HAP-1 (cell line): ENCODE measurements at regions not wholly inside any gene's neighbourhood (a gene's known extent, or its start where the extent isn't known, plus 50 kb on each side); places are given as distances from the start of the nearest gene placed in this dataset.
"Not testable (repeated sequence)": the region's sequence is repeated elsewhere in the genome, so short reads cannot be mapped to it uniquely, and the experiment has no call there.

Source experiments
- DNase-seq, 2 experiments: peaks; one replicate each; pipeline ENCODE4 v3.0.0-alpha.2; 2016 to 2020; ENCODE audit warnings: low spot score in 2 of 2
- H3K27me3 ChIP-seq: fragments of 250-450 bp; sonication (Bioruptor Pico); 2 replicates; pipeline ENCODE4 v1.5.1; 2020; ENCODE audit warnings: low read depth, mild to moderate bottlenecking, moderate library complexity
- H3K36me3 ChIP-seq: fragments of 250-450 bp; sonication (Bioruptor Pico); replicated peaks from 2 replicates; pipeline ENCODE4 v1.5.1; 2020; ENCODE audit warnings: mild to moderate bottlenecking
- H3K4me1 ChIP-seq: fragments of 250-450 bp; sonication (Bioruptor Pico); 2 replicates; pipeline ENCODE4 v1.5.1; 2020; ENCODE audit warnings: mild to moderate bottlenecking
- H3K4me3 ChIP-seq: fragments of 250-450 bp; sonication (Bioruptor Pico); 2 replicates; pipeline ENCODE4 v1.5.1; 2020; ENCODE audit warnings: mild to moderate bottlenecking, moderate library complexity
- H3K9me3 ChIP-seq: fragments of 250-450 bp; sonication (Bioruptor Pico); 2 replicates; pipeline ENCODE4 v1.5.1; 2020; ENCODE audit warnings: mild to moderate bottlenecking, moderate library complexity
- in situ Hi-C: fragments of 300-500 bp; cut with MboI; formaldehyde crosslinking; loops from 3 replicates; pipeline ENCODE4 v1.14.3; 2020; ENCODE audit warnings: low sequenced_read_pairs, inconsistent platforms, mixed read lengths

GRCh38 chr12:131363393-131363792, 347.5 kb upstream of the SFSWAP start:
- Histone ChIP-seq H3K36me3 (no peaks in the 10 kb centered on the region), H3K9me3 (no peaks in the 10 kb centered on the region), H3K4me3 (no peak overlapping the region), H3K27me3 (no peaks in the 10 kb centered on the region; the same call in 1 of the 2 replicates), H3K4me1 (no peaks in the 10 kb centered on the region)
- in situ Hi-C loops = no loop called here
- no peak for DNase-seq

DNA sequence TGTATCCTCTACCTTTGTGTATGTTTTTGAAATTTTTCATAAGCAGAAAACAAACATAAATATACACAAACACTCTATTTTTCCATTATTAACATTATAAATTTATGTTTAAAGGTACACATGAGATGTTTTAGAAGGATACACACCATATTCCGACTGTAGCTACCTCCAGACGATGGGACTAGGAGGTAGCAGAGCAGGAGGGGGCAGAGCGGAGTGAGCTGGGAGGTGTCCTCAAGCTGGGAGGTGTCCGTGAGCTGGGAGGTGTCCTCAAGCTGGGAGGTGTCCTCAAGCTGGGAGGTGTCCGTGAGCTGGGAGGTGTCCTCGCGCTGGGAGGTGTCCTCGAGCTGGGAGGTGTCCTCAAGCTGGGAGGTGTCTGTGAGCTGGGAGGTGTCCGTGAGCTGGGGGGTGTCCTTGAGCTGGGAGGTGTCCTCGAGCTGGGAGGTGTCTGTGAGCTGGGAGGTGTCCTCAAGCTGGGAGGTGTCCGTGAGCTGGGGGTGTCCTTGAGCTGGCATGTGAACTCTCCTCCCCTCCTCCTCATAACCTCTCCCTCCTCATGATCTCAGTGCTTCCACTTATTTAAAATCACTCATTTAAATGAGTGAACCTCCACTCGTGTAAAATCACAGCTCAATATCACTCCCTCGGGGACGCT, 346.9 kb upstream of the SFSWAP start:
- Histone ChIP-seq H3K9me3 (no peaks in the 10 kb centered on the region), H3K36me3 (no peaks in the 10 kb centered on the region), H3K27me3 (no peaks in the 10 kb centered on the region; the same call in 1 of the 2 replicates), H3K4me1 (no peaks in the 10 kb centered on the region), H3K4me3 (no peak overlapping the region)
- in situ Hi-C loops = no loop called here
- DNase-seq = no peak

DNA sequence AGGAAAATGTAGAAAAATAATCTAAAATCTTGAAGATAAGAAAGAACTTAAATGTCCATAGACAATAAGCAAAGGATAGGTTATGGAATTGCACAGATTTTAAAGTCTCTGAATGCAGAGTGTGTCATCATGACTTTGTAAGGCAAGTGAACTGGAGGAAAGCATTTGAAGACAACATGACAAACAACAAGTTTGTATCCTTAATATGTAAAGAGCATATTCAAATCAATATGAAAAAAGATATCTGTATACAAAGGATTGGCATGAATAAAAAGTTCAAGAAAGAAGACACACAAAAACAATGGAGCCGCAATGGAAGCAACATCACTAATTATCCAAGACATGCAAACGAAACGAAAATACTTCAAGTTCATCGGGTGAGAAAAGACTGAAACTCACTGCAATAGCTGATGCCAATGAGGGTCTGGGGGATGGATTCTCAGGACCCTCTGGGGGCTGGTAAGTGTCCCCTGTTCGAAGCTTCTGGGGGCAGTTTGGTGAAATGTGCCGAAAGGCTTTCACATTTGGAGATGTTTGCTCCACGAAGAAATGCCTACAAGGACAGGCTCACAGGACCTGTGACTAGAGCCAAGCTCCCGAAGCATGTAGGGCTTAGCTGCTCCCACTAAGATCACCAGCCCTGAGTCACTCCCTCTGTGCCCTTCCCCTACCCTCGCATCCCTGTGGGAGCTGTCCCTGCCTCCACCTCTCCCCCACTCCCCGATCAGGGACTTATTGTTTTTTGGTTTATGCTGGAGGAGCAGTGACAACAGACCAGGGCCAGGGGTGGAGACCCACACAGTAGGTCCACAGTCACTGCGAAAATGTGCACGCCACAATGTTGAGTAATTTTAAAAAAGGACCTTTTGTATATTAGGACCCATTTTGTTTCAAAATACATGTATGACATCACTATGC, 345.7 kb upstream of the SFSWAP start:
- Histone ChIP-seq H3K27me3 (no peaks in the 10 kb centered on the region; the same call in 1 of the 2 replicates), H3K36me3 (no peaks in the 10 kb centered on the region), H3K9me3 (no peaks in the 10 kb centered on the region), H3K4me1 (no peaks in the 10 kb centered on the region), H3K4me3 (no peak overlapping the region)
- no peak for DNase-seq
- in situ Hi-C loops = no loop called here

- no peak for DNase-seq
- H3K27me3 ChIP-seq = no peaks in the 10 kb centered on the region; the same call in 1 of the 2 replicates
These were observed 345.0 kb upstream of the SFSWAP start for GRCh38 chr12:131365821-131366260.

GRCh38 chr12:131366261-131366871, 344.5 kb upstream of the SFSWAP start:
- Histone ChIP-seq H3K4me1 (no peaks in the 10 kb centered on the region), H3K27me3 (no peaks in the 10 kb centered on the region; the same call in 1 of the 2 replicates)
- in situ Hi-C loops = no loop called here

More at GRCh38 chr12:131365821-131366260, 345.0 kb upstream of the SFSWAP start:
- Histone ChIP-seq H3K36me3 (no peaks in the 10 kb centered on the region), H3K4me3 (no peak overlapping the region), H3K4me1 (no peaks in the 10 kb centered on the region), H3K9me3 (no peaks in the 10 kb centered on the region)
- in situ Hi-C loops = no loop called here

GRCh38 chr12:131367067-131367982, 343.6 kb upstream of the SFSWAP start:
- in situ Hi-C loops, H3K9me3 ChIP-seq, H3K27me3 ChIP-seq, DNase-seq, H3K4me3 ChIP-seq, H3K4me1 ChIP-seq, H3K36me3 ChIP-seq: not testable (repeated sequence)

More at GRCh38 chr12:131366261-131366871, 344.5 kb upstream of the SFSWAP start:
- Histone ChIP-seq H3K36me3 (no peaks in the 10 kb centered on the region), H3K9me3 (no peaks in the 10 kb centered on the region), H3K4me3 (no peak overlapping the region)
- no peak for DNase-seq

- H3K27me3 ChIP-seq = no peaks in the 10 kb centered on the region
- in situ Hi-C loops = no loop called here
- H3K4me1 ChIP-seq = no peaks in the 10 kb centered on the region
- H3K4me3 ChIP-seq = no peak overlapping the region
- no peaks in the 10 kb centered on the region for H3K9me3 ChIP-seq
- H3K36me3 ChIP-seq = no peaks in the 10 kb centered on the region
- no peak for DNase-seq
These were observed 342.8 kb upstream of the SFSWAP start for GRCh38 chr12:131367983-131368667.

DNA sequence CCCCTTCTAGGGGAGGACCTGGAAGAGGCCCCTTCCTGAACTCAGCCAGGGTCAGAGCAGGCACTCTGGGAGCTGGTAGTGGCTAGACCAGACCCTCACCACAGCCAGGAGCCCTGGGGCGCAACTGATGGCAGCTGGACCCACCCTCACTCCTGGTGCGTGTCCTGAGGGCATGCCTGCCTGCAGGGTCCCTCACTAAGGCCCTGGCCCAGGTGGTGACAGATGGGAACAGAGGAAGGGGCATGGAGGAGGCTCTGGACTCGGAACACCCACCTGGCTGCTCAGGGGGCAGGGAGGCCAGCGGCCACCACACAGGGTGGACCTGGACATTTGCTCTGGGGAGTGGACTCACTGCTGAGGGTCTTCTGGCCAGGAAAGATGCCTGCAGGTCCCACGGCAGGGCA, 342.2 kb upstream of the SFSWAP start:
- no peaks in the 10 kb centered on the region for H3K27me3 ChIP-seq
- in situ Hi-C loops = no loop called here
- no peaks in the 10 kb centered on the region for H3K9me3 ChIP-seq
- no peaks in the 10 kb centered on the region for H3K4me1 ChIP-seq
- no peak for DNase-seq
- H3K36me3 ChIP-seq = no peaks in the 10 kb centered on the region
- H3K4me3 ChIP-seq = no peak overlapping the region

GRCh38 chr12:131369094-131369845, 341.6 kb upstream of the SFSWAP start:
- no peaks in the 10 kb centered on the region for H3K9me3 ChIP-seq
- no peaks in the 10 kb centered on the region for H3K27me3 ChIP-seq
- H3K4me3 ChIP-seq = no peak overlapping the region
- DNase-seq = no peak
- H3K36me3 ChIP-seq = no peaks in the 10 kb centered on the region
- in situ Hi-C loops = no loop called here
- no peaks in the 10 kb centered on the region for H3K4me1 ChIP-seq

- DNase-seq = no peak
- Histone ChIP-seq H3K4me1 (no peaks in the 10 kb centered on the region), H3K4me3 (no peak overlapping the region), H3K27me3 (no peaks in the 10 kb centered on the region), H3K9me3 (no peaks in the 10 kb centered on the region), H3K36me3 (no peaks in the 10 kb centered on the region)
- in situ Hi-C loops = no loop called here
These were observed 340.6 kb upstream of the SFSWAP start for GRCh38 chr12:131370321-131370720.

GRCh38 chr12:131370791-131371347, 340.0 kb upstream of the SFSWAP start:
- H3K27me3 ChIP-seq = no peaks in the 10 kb centered on the region
- DNase-seq = no peak
- H3K36me3 ChIP-seq = no peaks in the 10 kb centered on the region
- H3K9me3 ChIP-seq = no peaks in the 10 kb centered on the region
- no peaks in the 10 kb centered on the region for H3K4me1 ChIP-seq
- no peak overlapping the region for H3K4me3 ChIP-seq
- in situ Hi-C loops = no loop called here
